Aorta (tissue), 5 donors: ENCODE measurements at regions not wholly inside any gene's neighbourhood (a gene's known extent, or its start where the extent isn't known, plus 50 kb on each side); places are given as distances from the start of the nearest gene placed in this dataset.

ENCODE experiments used
- ATAC-seq: fragments of 200-7000 bp; cut with Tn5 transposase; one replicate; pipeline ENCODE4 v1.9.1; 2022; ENCODE audit warnings: moderate library complexity; ENCODE audit not compliant: low FRiP score
- DNase-seq, 2 donors: peaks; one replicate each; pipeline ENCODE4 v3.0.0-alpha.2; 2020
- H3K27ac ChIP-seq, 2 donors: one replicate each; pipeline ENCODE4 v1.5.1; 2013; ENCODE audit warnings: low read length in 2 of 2, mild to moderate bottlenecking in 2 of 2, moderate library complexity in 2 of 2, control low read depth in 1 of 2, inconsistent platforms in 1 of 2, low read depth in 1 of 2
- H3K27me3 ChIP-seq, 2 donors: one replicate each; pipeline ENCODE4 v1.6.1; 2013; ENCODE audit warnings: control low read depth in 1 of 2, low read length in 1 of 2, mild to moderate bottlenecking in 1 of 2, moderate library complexity in 1 of 2; ENCODE audit not compliant: insufficient read depth in 2 of 2, control insufficient read depth in 1 of 2
- H3K36me3 ChIP-seq, 2 donors: one replicate each; pipeline ENCODE4 v1.6.1; 2013; ENCODE audit warnings: control low read depth in 1 of 2, low read length in 1 of 2, mild to moderate bottlenecking in 1 of 2; ENCODE audit not compliant: insufficient read depth in 2 of 2, control insufficient read depth in 1 of 2
- H3K4me1 ChIP-seq, 2 donors: one replicate each; pipeline ENCODE4 v1.6.1; 2013; ENCODE audit warnings: low read length in 2 of 2, control low read depth in 1 of 2, mild to moderate bottlenecking in 1 of 2, moderate library complexity in 1 of 2; ENCODE audit not compliant: insufficient read depth in 2 of 2, control insufficient read depth in 1 of 2
- H3K4me3 ChIP-seq, 2 donors: one replicate each; pipeline ENCODE4 v1.5.1; 2013; ENCODE audit warnings: low read length in 2 of 2, control low read depth in 1 of 2, mild to moderate bottlenecking in 1 of 2
- H3K9me3 ChIP-seq: one replicate; pipeline ENCODE4 v1.6.1; 2013; ENCODE audit warnings: mild to moderate bottlenecking, low read length; ENCODE audit not compliant: control insufficient read depth
- WGBS, 2 donors: extraction: QIAGEN DNeasy Blood & Tissue Kit; methylation state at CpG; one replicate each; pipeline ENCODE4 v1.1.7; 2013; 5-methylcytosine and 5-hydroxymethylcytosine counted together
- intact Hi-C, 2 donors: fragments of 100-400 bp; cut with DNase I; formaldehyde crosslinking; loops; one replicate each; pipeline versions ENCODE4 v1.14.2 to v1.15.0; 2022
- donor health status: healthy with polysubstance abuse.
- donor health status: Bipolar disorder and iron deficiency.
- donor health status: DM: no; HTN: no; CAD: no.
- donor health status: DM: no; HTN: no; CAD: no.
- donor health status: DM: yes; HTN: yes; CAD: no.

- Histone ChIP-seq H3K36me3 (no peaks in the 10 kb centered on the region), H3K4me1 (no peaks in the 10 kb centered on the region), H3K4me3 (no peak overlapping the region), H3K27ac (no peak overlapping the region), H3K27me3 (no peaks in the 10 kb centered on the region), H3K9me3 (peaks cover 5% of the 10 kb centered on the region)
- no peak for DNase-seq
- no peak for ATAC-seq
- WGBS, 2 donors: 85 to 92% methylated on average over 5 of the region's 5 CpGs
- intact Hi-C loops: no loop called here
Measured at GRCh38 chr2:65678779-65679391, 246.5 kb upstream of the SPRED2 start.

GRCh38 chr2:65675350-65675749, 243.0 kb upstream of the SPRED2 start:
- DNase-seq: no peak
- ATAC-seq: no peak
- 89% methylated on average over 4 of the region's 4 CpGs for WGBS, 2 donors
- H3K27me3 ChIP-seq: no peaks in the 10 kb centered on the region
- peaks cover 3% of the 10 kb centered on the region for H3K9me3 ChIP-seq
- intact Hi-C loops: no loop called here
- H3K4me3 ChIP-seq: no peak overlapping the region
- H3K36me3 ChIP-seq: no peaks in the 10 kb centered on the region
- no peak overlapping the region for H3K27ac ChIP-seq
- no peaks in the 10 kb centered on the region for H3K4me1 ChIP-seq

GRCh38 chr2:65671670-65672242, 239.4 kb upstream of the SPRED2 start:
- Histone ChIP-seq H3K27me3 (no peaks in the 10 kb centered on the region), H3K9me3 (peaks cover 7% of the 10 kb centered on the region), H3K27ac (no peak overlapping the region), H3K4me3 (no peak overlapping the region), H3K4me1 (no peaks in the 10 kb centered on the region), H3K36me3 (no peaks in the 10 kb centered on the region)
- WGBS, 2 donors: 43 to 44% methylated on average over 2 of the region's 2 CpGs
- no peak for ATAC-seq
- intact Hi-C loops: no loop called here
- DNase-seq: no peak

- H3K9me3 ChIP-seq: peaks cover 4% of the 10 kb centered on the region
- DNase-seq: no peak
- no peak overlapping the region for H3K4me3 ChIP-seq
- intact Hi-C loops: no loop called here
- no peak overlapping the region for H3K27ac ChIP-seq
- 97 to 98% methylated on average over 2 of the region's 2 CpGs for WGBS, 2 donors
- H3K27me3 ChIP-seq: no peaks in the 10 kb centered on the region
- no peaks in the 10 kb centered on the region for H3K36me3 ChIP-seq
- H3K4me1 ChIP-seq: no peaks in the 10 kb centered on the region
- no peak for ATAC-seq
Measured at GRCh38 chr2:65669574-65669973, 237.2 kb upstream of the SPRED2 start.

GRCh38 chr2:65668744-65669143, 236.3 kb upstream of the SPRED2 start:
- ATAC-seq (no peak), DNase-seq (no peak)
- intact Hi-C loops: no loop called here
- H3K9me3 ChIP-seq: peaks cover 4% of the 10 kb centered on the region
- no peaks in the 10 kb centered on the region for H3K27me3 ChIP-seq
- H3K27ac ChIP-seq: no peak overlapping the region
- H3K36me3 ChIP-seq: no peaks in the 10 kb centered on the region
- no peaks in the 10 kb centered on the region for H3K4me1 ChIP-seq
- no peak overlapping the region for H3K4me3 ChIP-seq

GRCh38 chr2:65666156-65666725, 233.8 kb upstream of the SPRED2 start:
- ATAC-seq: no peak
- DNase-seq: no peak
- intact Hi-C loops: no loop called here
- no peak overlapping the region for H3K27ac ChIP-seq
- H3K4me1 ChIP-seq: no peaks in the 10 kb centered on the region
- no peaks in the 10 kb centered on the region for H3K27me3 ChIP-seq
- H3K36me3 ChIP-seq: no peaks in the 10 kb centered on the region
- 92 to 95% methylated on average over 6 of the region's 6 CpGs for WGBS, 2 donors
- peaks cover 4% of the 10 kb centered on the region for H3K9me3 ChIP-seq
- no peak overlapping the region for H3K4me3 ChIP-seq

- ATAC-seq (no peak), DNase-seq (no peak)
- WGBS, 2 donors: 92 to 94% methylated on average over 2 of the region's 2 CpGs
- Histone ChIP-seq H3K4me1 (no peaks in the 10 kb centered on the region), H3K9me3 (peaks cover 4% of the 10 kb centered on the region), H3K36me3 (no peaks in the 10 kb centered on the region), H3K27me3 (no peaks in the 10 kb centered on the region), H3K4me3 (no peak overlapping the region), H3K27ac (no peak overlapping the region)
- intact Hi-C loops: no loop called here
Measured at GRCh38 chr2:65664931-65665330, 232.5 kb upstream of the SPRED2 start.

GRCh38 chr2:65663831-65664407, 231.5 kb upstream of the SPRED2 start:
- H3K36me3 ChIP-seq: no peaks in the 10 kb centered on the region
- no peak overlapping the region for H3K4me3 ChIP-seq
- H3K9me3 ChIP-seq: peaks cover 2% of the 10 kb centered on the region
- no peaks in the 10 kb centered on the region for H3K4me1 ChIP-seq
- intact Hi-C loops: no loop called here
- ATAC-seq: no peak
- H3K27me3 ChIP-seq: no peaks in the 10 kb centered on the region
- no peak for DNase-seq
- 92 to 95% methylated on average over 6 of the region's 6 CpGs for WGBS, 2 donors
- H3K27ac ChIP-seq: no peak overlapping the region
